ENCODE measurements at regions not wholly inside any gene's neighbourhood (a gene's known extent, or its start where the extent isn't known, plus 50 kb on each side); places are given as distances from the start of the nearest gene placed in this dataset.

DNA sequence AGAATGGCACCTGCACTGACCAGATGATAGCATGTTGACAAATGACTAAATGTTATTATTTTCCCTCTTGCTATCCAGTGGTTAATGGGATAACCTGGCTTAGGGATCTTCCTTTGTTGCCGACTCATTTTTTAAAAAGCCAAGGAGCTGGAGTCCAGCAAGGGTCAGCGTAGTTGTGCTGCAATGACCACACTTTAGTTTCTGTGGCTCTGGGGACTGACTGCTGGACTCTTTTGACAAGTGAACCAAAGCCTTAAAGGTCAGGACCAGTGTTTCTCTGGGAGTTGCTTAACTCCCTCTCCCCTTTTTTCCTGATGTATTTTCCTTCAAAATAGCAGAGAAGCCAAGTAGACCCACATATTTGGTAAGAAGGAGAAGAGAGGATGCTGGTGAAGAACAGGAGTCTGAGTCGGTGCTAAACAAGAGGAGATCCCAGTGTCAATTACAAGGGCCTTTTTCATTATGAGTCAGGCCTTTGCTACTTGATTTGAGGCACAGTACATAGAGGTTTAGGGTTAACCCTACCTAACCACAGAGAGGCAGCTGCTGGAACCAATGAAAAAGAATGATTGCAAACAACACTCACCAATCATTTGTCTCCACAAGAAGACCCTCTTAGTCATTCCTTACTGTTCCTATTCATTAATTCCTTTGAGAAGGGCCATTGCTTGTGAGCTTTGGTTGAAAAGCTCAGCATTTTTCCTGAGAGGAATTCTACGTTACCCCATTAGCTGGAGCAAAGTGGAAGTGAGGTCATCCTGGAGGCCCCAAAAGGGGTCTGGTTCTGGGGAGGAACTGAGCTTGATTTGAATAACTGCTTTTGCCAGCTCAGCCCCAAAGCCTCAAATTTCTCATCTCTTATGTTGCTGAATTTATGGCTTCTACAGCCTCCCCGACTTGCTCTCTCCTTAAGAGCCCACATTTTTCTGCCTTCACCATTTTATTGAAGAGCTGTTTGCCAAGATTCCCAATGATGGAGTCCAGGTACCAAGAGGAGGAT is 137.6 kb upstream of the HNMT start:
- no peak for DNase-seq (ENCODE audit: low read depth)

DNA sequence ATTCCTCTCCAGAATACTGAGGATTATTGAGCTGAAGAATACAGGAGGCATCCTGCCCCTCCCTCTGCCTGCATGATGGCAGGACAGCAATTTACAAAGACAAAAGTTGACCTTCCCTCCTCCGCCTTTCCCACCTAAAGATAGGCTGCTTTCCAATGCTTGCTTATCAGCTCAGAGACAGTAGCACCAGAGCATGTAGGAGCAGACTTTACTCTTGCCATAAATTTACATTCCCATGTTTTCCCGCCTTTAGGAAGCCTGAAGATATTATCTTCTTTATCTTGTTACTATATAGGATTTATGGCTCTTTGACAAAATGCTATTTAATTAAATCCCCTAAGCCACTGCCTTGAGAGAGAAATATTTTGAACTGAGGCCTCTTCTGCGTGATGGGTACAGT is 135.6 kb upstream of the HNMT start:
- DNase-seq (ENCODE audit: low read depth), result no peak

DNA sequence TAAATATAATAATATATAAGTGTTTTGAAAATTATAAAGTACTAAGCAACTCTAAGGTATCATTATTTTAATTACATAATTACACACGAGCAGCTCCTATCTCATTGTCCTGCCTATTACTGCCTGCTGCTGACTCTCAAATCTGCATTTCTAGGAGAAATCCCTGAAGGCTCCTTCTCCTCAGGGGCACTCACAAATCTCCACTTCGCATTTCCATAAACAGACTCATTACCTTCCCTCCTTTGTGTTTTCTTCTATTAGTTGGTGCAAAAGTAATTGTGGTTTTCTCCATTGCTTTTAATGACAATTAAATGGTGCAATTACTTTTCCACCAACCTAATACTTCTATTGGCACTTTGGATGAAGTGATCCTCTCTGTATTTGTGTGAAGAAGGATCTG is 135.0 kb upstream of the HNMT start:
- no peak for DNase-seq (ENCODE audit: low read depth)

DNA sequence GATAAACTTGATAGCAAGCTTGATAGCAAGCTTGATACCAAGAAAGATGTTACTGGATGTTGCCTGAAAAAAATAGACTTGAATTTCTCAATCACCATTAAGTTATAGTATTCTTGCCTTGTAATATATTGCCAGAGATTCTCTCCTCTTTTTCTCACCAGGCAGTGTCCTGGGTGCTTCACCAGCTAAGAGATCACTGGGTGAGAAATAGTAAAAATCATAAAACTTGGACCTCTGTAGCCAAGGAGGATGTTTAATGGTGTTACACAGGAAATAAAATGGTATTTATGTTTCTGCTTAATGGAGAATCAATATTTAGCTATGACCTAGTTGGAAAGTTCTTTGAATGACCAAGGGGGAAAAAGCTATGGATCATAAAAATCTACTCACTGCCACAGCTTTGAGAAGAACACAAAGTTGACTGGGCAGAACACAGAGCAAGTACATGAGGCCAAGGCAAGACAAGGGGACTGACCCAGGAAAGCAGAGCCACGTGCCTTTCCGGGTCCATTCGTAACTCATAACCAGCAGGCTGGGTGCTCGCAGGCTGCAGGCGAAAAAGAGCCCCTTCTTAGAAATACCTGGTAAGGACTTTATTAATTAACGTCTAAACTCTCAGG is 129.4 kb upstream of the HNMT start:
- DNase-seq (ENCODE audit: low read depth), result no peak

DNA sequence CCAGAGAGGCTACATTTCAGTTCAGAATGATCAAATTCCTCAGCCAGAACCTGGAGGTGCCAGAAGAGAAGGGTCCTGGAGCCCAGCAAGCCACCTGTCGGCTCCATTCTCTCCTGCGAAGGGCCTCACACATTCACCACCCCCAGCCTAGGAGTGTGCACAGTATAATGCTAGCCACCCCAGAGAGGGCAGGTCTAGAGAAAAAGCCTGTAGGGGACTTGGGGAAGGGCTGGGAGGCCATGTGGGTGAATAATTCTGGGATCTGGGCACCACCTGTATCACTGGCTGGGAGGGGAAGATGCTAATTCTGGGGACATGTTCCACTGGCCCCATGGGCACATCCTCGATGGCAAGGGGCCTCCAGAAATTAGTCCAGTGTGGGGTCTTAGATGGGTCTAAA is 127.6 kb upstream of the HNMT start:
- no peak for DNase-seq (ENCODE audit: low read depth)

DNA sequence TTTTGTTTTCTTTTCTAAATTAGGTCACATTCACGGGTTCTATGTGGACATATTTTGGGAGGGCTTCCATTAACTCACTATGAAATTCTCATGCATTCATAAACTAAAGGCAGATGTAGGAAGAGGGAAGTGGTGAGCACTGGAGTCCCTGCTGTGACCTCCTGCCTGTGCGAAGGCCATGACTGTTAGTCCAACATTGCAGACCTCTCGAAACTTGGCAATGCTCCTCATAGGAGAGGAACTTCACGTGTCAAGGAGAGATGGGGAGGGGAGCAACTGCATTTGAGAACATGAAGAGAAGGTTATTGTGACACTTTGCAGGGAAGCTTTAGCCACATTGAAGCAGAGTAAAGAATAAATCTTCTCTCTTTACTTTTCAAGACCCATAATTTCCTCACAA is 126.4 kb upstream of the HNMT start:
- no peak for DNase-seq (ENCODE audit: low read depth)

DNA sequence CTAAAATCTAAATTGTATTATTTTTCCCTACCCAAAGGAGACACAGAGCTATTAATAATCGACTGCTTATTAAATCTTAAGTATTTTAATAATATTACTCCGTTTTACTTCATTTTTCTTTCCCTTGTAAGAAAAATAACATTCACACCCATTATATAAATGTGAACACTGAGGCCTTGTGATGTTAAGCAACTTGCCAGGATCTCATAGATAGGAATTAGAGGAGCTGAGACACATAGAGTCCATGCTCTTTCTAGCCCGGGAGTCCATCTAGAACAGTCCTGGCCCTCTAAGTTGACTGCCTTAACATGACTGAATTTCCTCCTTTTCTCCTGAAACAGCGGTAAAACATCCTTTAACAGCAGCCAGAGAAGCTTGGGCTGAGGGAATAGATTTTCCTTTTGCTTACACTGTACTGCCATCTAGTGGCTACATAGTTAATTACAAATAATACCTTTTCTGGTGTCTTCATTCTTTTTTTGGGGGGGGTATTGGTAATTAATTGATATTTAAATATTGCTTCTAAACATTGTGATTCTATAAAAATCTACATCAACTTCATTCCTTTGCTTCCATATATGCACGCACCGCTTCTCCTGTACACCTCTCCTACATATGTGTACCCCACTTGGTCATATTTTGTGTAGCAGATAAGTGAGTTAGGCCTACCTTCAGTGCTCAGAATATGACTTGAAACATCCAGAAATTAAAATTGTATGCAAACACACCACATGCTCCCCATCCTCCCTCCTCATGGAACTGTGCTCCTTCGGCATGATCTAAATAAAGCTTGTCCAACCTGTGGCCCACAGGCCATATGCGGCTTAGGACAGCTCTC is 125.8 kb upstream of the HNMT start:
- no peak for DNase-seq (ENCODE audit: low read depth)

DNA sequence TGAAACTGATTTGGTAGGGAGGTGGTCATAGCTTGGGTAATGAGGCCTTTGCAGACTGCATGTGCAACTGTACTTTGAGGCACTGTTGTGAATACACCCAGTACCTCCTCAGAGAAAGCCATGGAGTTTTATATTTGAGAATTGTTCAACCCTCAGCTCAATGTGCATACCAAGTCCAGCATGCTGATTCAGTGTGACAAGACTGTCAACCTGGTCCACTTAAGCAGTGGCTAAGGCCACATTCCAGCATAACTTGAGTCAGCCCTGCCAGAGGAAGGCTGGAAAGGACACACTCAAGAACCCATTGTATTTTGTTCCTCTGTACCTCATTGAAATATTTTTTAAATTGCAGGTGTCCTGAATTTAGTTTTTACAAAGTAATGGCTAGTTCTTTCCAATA is 121.8 kb upstream of the HNMT start:
- no peak for DNase-seq (ENCODE audit: low read depth)

DNA sequence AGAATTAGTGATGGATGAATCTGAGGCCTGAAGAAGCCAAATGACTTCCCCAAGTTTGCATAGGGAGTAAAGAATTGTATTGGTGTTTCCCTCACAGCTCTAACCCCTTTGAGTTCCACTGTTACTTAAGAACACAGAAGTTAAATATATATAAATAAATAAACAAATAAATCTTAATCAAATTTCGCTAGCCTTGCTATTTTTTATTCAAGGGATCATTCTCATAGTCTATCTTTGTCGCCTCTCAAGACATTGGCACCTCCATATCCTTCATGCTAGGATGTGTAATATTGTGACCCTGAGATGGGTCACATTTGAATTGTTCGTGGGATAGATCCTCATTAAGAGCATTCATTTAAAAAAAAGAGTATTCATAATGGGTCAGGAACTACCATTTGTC is 121.3 kb upstream of the HNMT start:
- DNase-seq (ENCODE audit: low read depth), result no peak

DNA sequence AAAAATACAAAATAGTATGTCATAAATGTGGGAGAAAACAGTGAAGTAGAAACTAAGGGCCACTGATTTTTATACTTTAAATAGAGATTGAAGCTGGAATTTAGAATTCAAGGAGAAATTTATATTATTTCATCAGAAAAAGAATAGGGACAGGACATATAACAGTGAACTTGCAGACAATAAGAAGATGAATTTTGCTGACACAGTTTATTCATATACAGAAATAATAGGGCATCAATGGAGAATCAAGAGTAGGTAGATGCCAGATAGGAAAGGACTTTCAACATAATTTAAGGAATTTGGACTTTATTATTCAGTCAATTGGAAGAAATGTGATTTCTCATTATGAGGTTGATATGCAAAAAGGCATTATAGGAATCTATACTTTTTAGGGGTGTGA is 118.9 kb upstream of the HNMT start:
- DNase-seq (ENCODE audit: low read depth), result no peak

DNA sequence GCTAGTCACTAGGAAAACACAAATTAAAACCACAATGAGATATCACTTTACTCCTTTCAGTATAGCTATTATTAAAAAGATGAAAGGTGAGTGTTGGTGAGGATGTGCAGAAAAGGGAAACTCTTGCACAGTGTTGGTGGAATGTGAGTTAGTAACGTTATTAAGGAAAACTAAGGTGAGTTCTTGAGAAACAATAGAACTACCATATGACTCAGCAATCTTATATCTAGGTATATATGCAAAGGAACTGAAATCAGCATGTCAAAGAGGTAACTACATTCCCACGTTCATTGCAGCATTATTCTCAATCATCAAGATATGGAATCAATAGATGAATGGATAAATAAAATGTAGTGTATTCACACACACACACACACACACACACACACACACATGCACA is 117.3 kb upstream of the HNMT start:
- no peak for DNase-seq (ENCODE audit: low read depth)

DNA sequence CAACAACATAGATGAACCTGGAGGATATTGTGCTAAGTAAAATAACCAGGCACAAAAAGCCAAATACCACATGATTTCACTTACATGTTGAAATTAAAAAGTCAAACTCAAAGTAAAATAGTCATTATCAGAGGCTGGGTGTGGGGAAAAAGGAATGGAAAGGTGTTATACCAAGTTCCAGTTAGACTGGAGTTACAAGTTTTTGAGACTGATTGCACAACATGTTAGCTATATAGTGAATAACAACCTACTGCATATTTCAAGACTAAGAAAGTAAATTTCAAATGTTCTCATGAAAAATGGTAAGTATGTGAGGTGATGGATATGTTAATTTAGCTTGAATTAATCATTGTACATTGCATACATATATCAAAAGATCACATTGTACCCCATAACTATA is 116.8 kb upstream of the HNMT start:
- DNase-seq (ENCODE audit: low read depth), result no peak

DNA sequence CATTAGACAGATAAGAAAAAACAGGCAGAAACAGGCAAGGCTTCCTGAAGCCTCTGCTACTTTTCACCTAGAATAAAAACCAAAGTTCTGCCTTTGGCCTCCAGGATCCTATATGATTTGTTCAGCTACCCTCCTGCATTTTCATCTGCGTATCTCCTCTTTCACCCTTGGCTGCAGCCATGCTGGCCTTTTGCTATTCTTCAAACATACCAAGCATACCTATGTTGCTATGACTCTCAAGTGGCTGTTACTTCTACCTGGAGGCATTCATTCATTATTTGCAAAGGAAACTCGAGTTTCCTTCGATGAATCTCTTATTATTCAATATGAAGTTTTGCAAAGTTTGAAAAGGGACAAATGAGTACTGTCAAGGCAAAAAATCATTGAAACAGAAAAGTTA is 106.4 kb upstream of the HNMT start:
- DNase-seq (ENCODE audit: low read depth), result no peak

DNA sequence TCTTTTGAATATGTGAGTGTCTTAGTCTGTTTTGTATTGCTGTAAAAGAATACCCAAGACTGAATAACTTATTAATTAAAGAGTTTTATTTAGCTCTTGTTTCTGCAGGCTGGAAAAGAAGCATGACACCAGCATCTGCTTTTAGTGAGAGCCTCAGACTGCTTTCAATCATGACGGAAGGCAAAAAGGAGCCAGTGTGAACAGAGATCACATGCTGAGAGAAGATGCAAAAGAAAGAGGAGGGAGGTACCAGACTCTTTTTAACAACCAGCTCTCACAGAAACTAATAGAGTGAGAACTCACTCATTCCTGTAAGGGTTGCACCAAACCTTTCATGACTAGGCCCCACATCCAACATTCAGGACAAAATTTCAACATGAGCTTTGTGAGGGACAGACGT is 101.6 kb upstream of the HNMT start:
- no peak for DNase-seq (ENCODE audit: low read depth)

DNA sequence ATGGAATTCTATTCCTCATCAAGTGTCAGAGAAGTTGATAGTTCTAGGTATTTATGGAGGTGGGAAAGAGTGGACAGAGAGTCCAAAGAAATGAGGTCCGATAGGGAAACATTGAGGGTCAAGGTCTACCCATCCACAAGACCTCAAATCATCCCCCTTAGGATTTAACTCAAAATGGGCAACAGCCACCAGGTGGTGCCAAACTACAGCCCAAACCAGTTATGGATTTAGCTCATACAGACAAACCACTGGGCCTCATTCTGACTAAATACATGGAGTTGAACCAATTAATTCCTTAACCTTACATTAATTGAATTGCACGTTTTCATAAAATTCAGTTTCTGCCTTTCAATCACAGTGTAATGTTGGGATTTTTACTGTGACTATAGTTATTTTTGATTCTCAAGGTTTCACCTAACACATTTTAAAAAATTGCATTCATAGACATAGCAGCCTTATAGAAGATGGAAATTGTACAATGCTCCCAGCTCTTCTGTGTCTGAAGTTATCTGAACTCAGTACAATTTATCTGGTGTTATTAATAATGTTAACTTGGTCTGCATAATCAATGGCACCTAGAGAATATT is 98.2 kb upstream of the HNMT start:
- peak; percentile 8 for DNase-seq (ENCODE audit: low read depth)

DNA sequence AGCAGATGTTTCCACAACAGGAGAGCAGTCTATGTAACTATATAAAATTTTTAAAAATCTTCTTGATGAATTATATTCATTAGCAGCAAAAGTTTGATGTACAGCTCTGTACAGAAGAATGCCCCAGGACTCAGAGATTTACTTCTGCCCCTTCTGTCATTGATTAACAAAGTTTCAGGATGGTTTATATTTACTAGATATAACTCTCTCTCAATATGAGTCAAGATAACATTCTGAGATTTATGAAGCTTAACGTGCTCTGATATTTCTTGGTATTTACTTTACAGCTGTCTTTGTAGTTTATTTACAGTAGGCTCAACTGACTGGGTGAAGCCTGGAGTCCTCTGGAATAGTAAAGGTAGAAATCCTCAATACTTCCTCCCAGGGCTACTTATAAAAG is 93.6 kb upstream of the HNMT start:
- DNase-seq (ENCODE audit: low read depth), result no peak

DNA sequence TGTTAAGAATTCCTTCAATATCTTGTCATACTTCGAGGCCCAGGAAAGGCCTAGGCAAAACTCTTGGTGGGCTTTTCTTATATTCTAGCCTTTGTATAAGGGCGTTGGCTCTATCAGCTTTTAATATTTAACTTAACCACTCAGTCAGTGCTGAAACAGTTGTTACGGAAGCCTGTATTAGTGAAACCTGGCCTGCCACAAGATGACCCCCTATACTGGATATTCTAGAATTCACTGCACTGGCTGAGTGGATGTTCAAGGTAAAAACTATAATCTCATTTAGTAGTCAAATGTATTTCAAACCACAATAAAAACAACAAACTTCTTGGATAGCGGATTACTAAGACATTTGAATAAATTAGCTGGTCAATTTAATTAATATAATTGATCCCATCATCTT is 91.7 kb upstream of the HNMT start:
- DNase-seq (ENCODE audit: low read depth), result no peak

DNA sequence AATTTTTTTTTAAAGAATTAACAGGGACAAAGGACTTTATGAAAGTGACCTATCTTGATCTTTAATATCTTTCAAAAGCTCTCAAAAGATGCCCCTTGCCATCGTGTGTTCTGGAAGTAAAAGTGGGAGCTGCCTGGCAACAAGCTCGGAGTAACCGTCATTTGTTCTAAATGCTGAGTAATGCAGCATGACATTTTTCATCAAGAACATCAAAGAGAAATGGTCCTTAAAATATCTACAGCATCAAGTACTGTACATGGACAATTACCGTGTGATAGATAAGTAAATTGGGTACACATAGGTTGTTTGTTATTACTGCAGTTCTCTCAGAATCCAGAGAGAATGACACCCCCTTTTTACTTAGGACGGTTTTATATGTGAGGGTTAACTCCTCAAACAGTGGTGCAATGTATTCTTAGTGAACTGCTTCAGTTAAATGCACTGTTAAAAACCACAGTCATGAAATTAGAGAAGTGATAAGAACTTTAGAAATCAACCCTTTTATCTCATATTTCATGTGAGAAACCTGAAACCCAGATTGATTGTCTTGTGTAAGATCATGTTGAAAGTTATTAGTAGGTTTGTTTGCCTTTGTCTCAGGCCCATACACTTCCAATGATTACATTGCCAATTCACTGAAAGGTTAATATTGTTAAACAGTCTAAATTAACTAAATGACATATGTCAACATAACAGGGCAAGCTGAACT is 90.6 kb upstream of the HNMT start:
- DNase-seq (ENCODE audit: low read depth), result no peak

DNA sequence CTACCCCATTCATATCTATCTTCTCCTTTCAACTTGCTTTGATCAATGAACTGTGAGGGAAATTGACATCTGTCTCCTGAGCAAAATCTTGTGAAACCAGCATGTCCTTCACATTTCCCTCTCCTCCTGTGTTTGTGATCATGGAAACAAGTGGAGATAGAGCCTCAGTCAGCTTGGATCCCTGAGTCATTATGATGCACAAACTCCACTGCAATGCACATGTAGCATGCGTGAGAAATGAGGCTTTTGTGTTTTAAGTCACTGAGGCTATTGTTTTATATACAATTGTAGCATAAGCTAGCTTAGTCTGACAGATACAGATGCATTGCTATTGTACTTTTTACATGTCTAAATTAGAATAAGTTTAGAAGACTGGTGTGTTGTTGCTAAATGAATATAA is 85.2 kb upstream of the HNMT start:
- no peak for DNase-seq (ENCODE audit: low read depth)

DNA sequence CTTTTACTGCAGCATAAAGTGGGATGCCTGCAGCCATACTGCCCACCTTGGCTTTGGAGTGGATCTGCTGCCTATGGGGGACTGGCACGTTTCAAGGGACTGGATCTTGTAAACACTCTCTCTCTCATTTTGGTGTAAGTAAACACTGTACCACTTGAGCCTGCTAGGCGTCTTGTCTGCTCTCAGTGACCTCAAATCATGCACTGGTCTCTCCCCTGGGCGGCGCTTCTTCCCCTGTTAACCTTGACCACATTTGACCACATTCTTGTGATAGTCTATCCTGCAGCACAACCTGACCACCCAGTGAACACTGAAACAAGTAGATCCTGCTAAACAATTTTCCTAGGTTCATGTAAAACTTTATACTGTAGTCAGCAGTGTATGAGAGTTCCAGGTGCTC is 82.6 kb upstream of the HNMT start:
- no peak for DNase-seq (ENCODE audit: low read depth)

DNA sequence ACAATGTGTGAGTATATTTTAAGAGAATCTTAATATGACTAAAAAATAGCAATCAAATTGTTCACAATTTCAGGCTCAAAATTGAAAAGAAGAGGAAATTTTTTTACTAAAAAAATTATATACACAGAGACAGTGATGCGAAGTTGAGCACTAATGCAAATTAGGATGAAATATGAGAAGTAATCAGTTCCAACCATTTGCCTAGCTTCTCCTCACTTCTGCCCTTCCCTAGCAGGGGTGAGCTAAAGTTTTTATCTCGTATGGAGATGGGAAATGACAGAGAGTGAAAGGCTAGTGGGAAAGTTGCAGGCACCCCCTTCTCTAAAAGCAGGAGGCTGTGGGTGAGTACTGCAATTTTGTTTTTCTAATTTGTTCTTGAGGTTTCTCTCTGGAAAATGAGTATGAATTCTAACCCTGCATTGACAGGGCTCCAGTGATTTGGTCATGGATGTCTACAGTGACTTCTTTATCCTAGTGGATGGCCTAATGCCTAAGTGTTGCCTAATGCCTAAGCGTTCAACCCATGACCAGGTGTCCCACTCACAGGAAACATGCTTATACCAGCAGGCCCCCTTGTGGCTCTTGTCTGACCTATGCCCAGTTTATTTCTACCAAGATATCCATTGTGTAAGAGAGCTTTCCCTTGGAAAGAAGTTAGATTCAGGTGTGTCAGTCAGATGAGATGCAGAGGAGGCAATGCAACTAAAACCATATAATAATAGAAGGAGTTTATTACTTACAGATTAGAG is 78.0 kb upstream of the HNMT start:
- DNase-seq (ENCODE audit: low read depth), result no peak

Data from stimulated activated CD4-positive, alpha-beta T cell treated with anti-CD3 and anti-CD28 coated beads, Interleukin-2, amount 100 ng/mL, for 4 hours (primary cell).